ENCODE measurements at regions not wholly inside any gene's neighbourhood (a gene's known extent, or its start where the extent isn't known, plus 50 kb on each side); places are given as distances from the start of the nearest gene placed in this dataset.

GRCh38 chr20:10758446-10758845 is 84.6 kb upstream of the JAG1 start:
- Histone ChIP-seq H3K4me1 (replicated peaks; ENCODE audit: insufficient read depth) (peaks cover 9% of the 10 kb centered on the region), H3K27ac (peak overlapping the region; percentile 67), H3F3A (ENCODE audit: insufficient read depth, low read depth) (peaks cover 9% of the 10 kb centered on the region; the same call in 1 of the 2 replicates), H3K79me2 (ENCODE audit: low read depth) (no peaks in the 10 kb centered on the region), H3K9me3 (ENCODE audit: insufficient read depth, low read depth) (peaks cover 8% of the 10 kb centered on the region; the same call in 1 of the 2 replicates), H2AFZ (no peak overlapping the region), H3K36me3 (ENCODE audit: low read depth) (no peaks in the 10 kb centered on the region), H3K4me3 (no peak overlapping the region), H3K9me2 (ENCODE audit: insufficient read depth) (no peaks in the 10 kb centered on the region), H4K20me1 (ENCODE audit: insufficient read depth) (no peaks in the 10 kb centered on the region), H3K4me2 (0 out of 2 replicates have a peak overlapping the region, but pooled peaks have one; percentile 24), H3K27me3 (ENCODE audit: insufficient read depth, low read depth) (no peaks in the 10 kb centered on the region)
- BruUV-seq (replicated peaks) = no TSS peak
- no peak for TF ChIP-seq EZH2 (IDR thresholded peaks at IDR 0.05; ENCODE audit: low read depth)
- TF ChIP-seq CTCF (conservative IDR thresholded peaks at IDR 0.05) = no peak
- peak in 1 of 2 experiments; percentile 62 for DNase-seq
- intact Hi-C loops (cut with micrococcal nuclease; ENCODE audit: unreplicated experiment) = no loop called here
- CTCF ChIA-PET = no interaction called here
- POLR2A ChIA-PET (ENCODE audit: unreplicated experiment) = no interaction called here

- no peaks in the 10 kb centered on the region for H3K79me2 ChIP-seq (ENCODE audit: low read depth)
- DNase-seq = no peak
- no peak overlapping the region for H2AFZ ChIP-seq
- BruUV-seq (replicated peaks) = no TSS peak
- peaks cover 9% of the 10 kb centered on the region; the same call in 1 of the 2 replicates for H3F3A ChIP-seq (ENCODE audit: insufficient read depth, low read depth)
- H4K20me1 ChIP-seq (ENCODE audit: insufficient read depth) = no peaks in the 10 kb centered on the region
- H3K4me2 ChIP-seq = no peak overlapping the region
- H3K4me1 ChIP-seq (replicated peaks; ENCODE audit: insufficient read depth) = peaks cover 9% of the 10 kb centered on the region
- TF ChIP-seq CTCF (conservative IDR thresholded peaks at IDR 0.05) (no peak), EZH2 (IDR thresholded peaks at IDR 0.05; ENCODE audit: low read depth) (no peak)
- H3K27me3 ChIP-seq (ENCODE audit: insufficient read depth, low read depth) = no peaks in the 10 kb centered on the region
- H3K4me3 ChIP-seq = no peak overlapping the region
- ChIA-PET POLR2A (ENCODE audit: unreplicated experiment) (no interaction called here), CTCF (no interaction called here)
- H3K27ac ChIP-seq = no peak overlapping the region
- peaks cover 8% of the 10 kb centered on the region; the same call in 1 of the 2 replicates for H3K9me3 ChIP-seq (ENCODE audit: insufficient read depth, low read depth)
- no peaks in the 10 kb centered on the region for H3K9me2 ChIP-seq (ENCODE audit: insufficient read depth)
- intact Hi-C loops (cut with micrococcal nuclease; ENCODE audit: unreplicated experiment) = no loop called here
- H3K36me3 ChIP-seq (ENCODE audit: low read depth) = no peaks in the 10 kb centered on the region
These were observed 87.4 kb upstream of the JAG1 start for GRCh38 chr20:10761232-10761631.

- intact Hi-C loops (cut with micrococcal nuclease; ENCODE audit: unreplicated experiment) = no loop called here
- peaks cover 9% of the 10 kb centered on the region for H3K4me1 ChIP-seq (replicated peaks; ENCODE audit: insufficient read depth)
- H3K9me3 ChIP-seq (ENCODE audit: insufficient read depth, low read depth) = peaks cover 8% of the 10 kb centered on the region; the same call in 1 of the 2 replicates
- no peaks in the 10 kb centered on the region for H4K20me1 ChIP-seq (ENCODE audit: insufficient read depth)
- no peaks in the 10 kb centered on the region for H3K36me3 ChIP-seq (ENCODE audit: low read depth)
- H2AFZ ChIP-seq = no peak overlapping the region
- BruUV-seq (replicated peaks) = no TSS peak
- H3K4me3 ChIP-seq = no peak overlapping the region
- no peaks in the 10 kb centered on the region for H3K27me3 ChIP-seq (ENCODE audit: insufficient read depth, low read depth)
- no peak overlapping the region for H3K27ac ChIP-seq
- H3F3A ChIP-seq (ENCODE audit: insufficient read depth, low read depth) = peaks cover 9% of the 10 kb centered on the region; the same call in 1 of the 2 replicates
- no peak overlapping the region for H3K4me2 ChIP-seq
- CTCF ChIA-PET = no interaction called here
- POLR2A ChIA-PET (ENCODE audit: unreplicated experiment) = no interaction called here
- TF ChIP-seq CTCF (conservative IDR thresholded peaks at IDR 0.05) (no peak), EZH2 (IDR thresholded peaks at IDR 0.05; ENCODE audit: low read depth) (no peak)
- H3K9me2 ChIP-seq (ENCODE audit: insufficient read depth) = no peaks in the 10 kb centered on the region
- H3K79me2 ChIP-seq (ENCODE audit: low read depth) = no peaks in the 10 kb centered on the region
- no peak for DNase-seq
These were observed 88.0 kb upstream of the JAG1 start for GRCh38 chr20:10761786-10762185.
